ENCODE measurements at regions not wholly inside any gene's neighbourhood (a gene's known extent, or its start where the extent isn't known, plus 50 kb on each side); places are given as distances from the start of the nearest gene placed in this dataset.
"Not testable (repeated sequence)": the region's sequence is repeated elsewhere in the genome, so short reads cannot be mapped to it uniquely, and the experiment has no call there.

DNA sequence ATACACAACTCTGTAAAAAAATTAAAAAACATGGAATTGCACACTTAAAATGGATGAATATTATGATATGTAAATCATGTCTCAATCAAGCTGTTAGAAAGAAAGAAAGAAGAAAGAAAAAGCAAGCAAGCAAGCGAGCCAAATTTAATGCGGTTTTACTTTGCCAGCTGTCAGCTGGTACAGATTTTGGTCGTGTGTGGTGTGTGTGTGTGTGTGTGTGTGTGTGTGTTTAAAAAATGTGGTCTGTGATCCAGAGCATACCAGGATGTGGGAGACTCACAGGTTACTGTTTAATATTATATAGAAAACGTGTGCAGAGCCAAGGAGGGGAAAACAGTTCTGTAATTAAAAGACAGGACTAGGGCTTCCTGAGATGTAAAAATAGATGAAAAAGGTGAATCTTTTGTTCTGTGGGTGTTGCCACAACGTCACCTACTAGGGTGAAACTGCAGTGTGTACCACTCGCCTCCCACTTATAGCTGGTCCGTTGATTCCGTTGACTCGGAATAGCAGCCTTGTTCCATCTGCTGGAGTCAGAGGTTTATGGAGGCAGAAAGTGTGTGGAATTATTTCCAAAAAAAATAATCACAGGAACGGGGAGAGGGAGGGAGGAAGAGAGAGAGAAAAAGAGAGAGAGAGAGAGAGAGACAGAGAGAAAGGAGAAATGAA, 197.7 kb downstream of the BCAS1 start:
- no peak for DNase-seq (ENCODE audit: low read depth)

GRCh38 chr20:53872081-53872541, 198.3 kb downstream of the BCAS1 start:
- no peak for DNase-seq (ENCODE audit: low read depth)

- no peak for DNase-seq (ENCODE audit: low read depth)
These were observed 198.9 kb downstream of the BCAS1 start for GRCh38 chr20:53871541-53871940.

DNA sequence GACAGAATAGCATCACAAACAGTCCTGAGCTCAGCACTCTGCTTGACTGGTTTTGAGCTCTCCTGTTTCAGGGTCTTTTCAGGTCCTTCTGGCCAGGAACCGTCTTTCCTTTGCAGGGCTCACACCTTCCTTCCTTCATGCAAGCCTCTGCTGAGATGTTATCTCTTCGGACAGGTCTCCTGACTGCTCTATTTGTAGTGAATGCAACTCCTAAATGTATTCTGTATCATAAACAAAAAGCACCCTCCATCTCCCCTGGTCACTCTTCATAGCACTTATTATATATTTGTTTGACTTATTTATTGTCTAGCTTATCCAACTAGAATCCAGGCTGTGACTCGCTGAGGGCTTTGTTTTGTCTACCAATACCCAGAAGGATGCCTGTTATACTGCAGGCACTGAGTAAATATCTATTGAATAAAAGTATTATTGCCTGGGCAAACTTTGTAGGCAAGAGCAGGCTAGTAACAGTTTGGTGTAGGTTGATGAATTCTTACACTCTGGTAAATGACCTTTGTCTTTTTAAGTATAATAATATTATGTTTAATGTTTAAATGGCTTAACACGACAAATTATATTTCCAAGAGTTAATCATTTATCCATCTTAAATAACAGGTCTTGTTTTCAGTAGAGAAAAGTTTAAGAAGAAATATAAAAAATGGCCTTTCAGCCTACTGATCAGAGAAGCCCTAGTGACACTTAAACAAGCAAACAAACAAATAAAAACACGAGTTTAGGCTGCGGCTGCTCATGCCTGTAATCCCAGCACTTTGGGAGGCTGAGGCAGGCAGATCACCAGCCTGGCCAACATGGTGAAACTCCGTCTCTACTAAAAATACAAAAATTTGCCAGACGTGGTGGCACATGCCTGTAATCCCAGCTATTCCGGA, 199.7 kb downstream of the BCAS1 start:
- no peak for DNase-seq (ENCODE audit: low read depth)

- DNase-seq (ENCODE audit: low read depth), result peak; percentile 34
These were observed 200.7 kb downstream of the BCAS1 start for GRCh38 chr20:53869466-53870258.

- no peak for DNase-seq (ENCODE audit: low read depth)
These were observed 202.5 kb downstream of the BCAS1 start for GRCh38 chr20:53867741-53868351.

DNA sequence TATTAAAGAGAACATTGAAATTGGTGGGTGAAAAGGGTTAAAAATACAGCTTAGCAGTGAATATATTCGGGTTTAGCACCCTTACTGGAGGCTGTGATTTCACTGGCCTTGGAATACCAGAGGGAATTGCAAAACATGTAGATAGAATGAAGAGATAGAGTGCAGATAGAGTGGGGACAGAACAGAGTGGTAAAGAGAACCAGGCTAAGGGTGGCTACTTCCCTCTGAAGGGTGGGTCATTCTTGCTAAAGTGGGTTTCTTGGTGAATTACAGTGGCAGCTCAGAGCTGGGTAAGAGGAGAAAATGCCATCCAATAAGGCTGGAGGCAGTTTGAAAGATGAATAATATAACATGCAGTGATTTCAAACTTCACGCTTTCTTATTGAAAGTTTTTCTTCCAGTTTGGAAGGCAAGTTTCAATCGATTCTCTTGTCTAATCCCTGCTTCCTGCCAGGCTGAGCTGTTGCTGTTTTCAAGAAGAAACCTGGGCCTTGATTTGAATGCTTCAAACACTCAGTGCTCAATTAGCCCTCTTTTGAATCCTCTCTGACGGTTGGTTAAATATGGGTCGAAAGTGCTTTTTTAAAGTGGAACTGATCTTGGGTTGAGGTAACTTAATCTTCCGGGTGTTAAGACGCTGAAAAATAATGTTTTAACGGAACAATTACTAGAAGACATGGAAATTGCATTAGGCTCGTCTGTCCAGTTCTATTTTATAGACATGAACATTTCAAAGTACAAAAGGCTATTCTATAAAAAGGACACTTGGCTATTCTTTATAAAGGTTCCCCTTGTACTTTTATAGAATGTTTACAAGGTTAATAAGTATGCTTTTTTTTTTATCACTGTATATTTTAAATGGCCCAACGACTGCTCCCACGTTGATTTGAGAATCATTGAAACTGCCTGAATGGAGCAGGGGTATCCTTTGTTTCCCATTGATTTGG, 203.3 kb downstream of the BCAS1 start:
- DNase-seq (ENCODE audit: low read depth), result no peak

DNA sequence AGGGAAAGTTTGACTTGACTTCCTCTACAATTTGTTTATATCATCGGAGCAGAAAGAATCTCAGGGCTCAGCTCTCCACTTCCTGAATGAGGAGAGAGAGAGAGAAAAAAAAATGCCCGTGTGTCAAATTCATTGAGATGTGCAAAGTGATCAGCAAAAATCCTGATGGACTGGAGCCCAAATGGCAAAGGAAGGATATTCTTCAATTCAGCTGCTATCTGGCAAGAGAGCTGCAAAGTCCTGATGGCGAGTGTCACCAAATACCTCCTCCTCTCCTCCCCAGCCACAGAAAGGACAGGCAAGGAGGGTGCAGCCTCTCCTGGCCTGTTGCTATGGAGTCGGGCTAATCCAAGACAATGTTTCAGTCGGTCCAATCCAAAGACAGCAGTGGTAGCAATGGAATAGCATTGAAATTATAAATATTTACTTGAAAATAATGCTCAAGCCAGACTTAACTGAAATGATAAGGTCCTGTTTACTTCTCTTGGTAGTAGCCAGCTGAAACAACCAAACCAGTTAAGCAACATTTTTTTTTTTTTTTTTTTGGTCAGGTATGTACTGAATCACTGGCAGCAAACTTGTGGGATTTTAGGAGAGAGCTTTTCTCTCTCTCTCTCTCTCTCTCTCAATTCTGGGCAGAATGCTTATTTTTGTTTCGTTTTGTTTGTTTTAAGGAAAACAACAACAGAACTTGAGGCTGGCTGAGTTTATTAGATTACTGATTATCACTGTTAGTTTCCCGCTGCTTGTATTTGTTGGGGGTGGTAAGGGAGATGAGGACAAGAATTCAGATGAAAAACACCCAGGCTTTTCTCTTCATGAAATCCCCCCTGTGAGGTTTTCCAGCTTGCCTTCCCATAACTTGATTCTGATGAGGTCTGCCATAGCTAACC, 204.2 kb downstream of the BCAS1 start:
- DNase-seq (ENCODE audit: low read depth), result no peak

DNA sequence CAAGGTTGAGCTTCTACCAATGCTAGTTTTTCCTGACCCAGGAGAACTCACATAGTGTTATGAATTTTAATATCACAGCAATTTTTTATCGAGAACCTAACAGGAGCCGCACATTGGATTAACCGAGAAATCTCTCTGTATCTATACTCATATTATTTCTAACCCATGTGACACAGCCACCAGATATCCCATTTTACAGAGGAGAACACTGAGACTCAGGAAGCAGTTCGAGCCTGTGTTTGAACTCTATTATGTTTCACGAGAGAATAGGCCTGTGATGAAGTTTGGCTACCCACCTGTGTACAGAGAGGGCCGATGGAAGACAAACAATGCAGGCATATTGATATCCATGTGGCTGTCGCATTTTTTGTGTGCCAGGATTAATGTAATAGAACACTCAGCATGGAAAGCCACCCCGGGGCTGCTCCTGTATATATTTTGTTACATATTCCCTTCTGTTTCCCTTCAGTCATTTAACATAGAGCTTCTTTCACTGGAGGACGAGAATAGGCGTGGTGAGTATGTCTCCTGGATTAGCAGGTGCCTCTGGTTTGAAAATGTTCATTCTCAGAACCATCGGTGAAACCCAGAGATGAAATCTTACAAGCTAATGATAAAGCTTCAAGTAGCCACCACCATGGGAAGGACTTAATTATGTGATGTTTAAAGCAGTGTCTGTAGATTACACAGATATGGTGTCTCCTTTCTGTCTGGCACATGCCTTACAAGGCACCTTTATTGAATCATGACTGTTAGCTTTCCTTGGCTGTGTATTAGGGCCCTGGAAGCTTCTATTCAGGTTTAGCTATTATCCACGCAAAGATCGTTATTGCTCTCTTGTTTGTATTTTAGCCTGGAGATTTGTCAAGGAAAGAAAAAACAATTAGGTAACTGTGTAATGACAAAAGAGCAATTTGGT, 205.4 kb downstream of the BCAS1 start:
- not testable (repeated sequence) for DNase-seq (ENCODE audit: low read depth)

- DNase-seq (ENCODE audit: low read depth), result not testable (repeated sequence)
These were observed 206.3 kb downstream of the BCAS1 start for GRCh38 chr20:53863923-53864641.

DNA sequence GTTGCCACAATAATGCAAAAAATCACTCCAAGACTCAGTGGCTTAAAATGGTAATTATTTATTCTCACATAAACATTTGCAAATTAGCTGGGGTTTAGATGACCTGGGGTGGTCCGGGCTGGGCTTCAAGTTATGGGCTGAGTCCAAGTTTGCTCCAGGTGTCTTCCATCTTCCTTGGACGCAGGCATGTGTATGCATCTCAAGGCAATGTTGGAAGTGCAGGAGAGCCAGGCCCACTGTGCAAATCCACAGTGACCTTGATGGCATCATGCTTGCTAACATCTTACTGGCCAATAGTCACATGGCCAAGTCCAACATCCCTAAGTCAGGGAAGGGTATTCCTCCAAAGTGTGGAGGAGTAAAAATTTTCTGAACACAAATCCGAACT, 206.9 kb downstream of the BCAS1 start:
- DNase-seq (ENCODE audit: low read depth), result not testable (repeated sequence)

GRCh38 chr20:53863039-53863438, 207.4 kb downstream of the BCAS1 start:
- not testable (repeated sequence) for DNase-seq (ENCODE audit: low read depth)

- DNase-seq (ENCODE audit: low read depth), result not testable (repeated sequence)
These were observed 207.9 kb downstream of the BCAS1 start for GRCh38 chr20:53862490-53862889.

DNA sequence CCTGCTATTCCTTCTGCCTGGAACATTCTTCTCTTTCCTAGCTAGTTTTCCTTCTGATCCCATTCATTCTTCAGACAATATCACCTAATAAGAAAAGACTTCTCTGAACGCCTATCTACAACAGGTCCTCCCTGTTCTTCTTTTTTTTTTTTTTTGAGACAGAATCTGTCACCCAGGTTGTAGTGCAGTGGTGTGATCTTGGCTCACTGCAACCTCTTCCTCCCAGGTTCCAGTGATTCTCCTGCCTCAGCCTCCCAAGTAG, 208.3 kb downstream of the BCAS1 start:
- DNase-seq (ENCODE audit: low read depth), result not testable (repeated sequence)

- DNase-seq (ENCODE audit: low read depth), result no peak
These were observed 210.7 kb downstream of the BCAS1 start for GRCh38 chr20:53859684-53860083.

- not testable (repeated sequence) for DNase-seq (ENCODE audit: low read depth)
These were observed 211.4 kb downstream of the BCAS1 start for GRCh38 chr20:53859009-53859408.

GRCh38 chr20:53858516-53858915, 211.9 kb downstream of the BCAS1 start:
- not testable (repeated sequence) for DNase-seq (ENCODE audit: low read depth)

- no peak for DNase-seq (ENCODE audit: low read depth)
These were observed 212.6 kb downstream of the BCAS1 start for GRCh38 chr20:53857723-53858236.
